ENCODE measurements at regions not wholly inside any gene's neighbourhood (a gene's known extent, or its start where the extent isn't known, plus 50 kb on each side); places are given as distances from the start of the nearest gene placed in this dataset.

DNA sequence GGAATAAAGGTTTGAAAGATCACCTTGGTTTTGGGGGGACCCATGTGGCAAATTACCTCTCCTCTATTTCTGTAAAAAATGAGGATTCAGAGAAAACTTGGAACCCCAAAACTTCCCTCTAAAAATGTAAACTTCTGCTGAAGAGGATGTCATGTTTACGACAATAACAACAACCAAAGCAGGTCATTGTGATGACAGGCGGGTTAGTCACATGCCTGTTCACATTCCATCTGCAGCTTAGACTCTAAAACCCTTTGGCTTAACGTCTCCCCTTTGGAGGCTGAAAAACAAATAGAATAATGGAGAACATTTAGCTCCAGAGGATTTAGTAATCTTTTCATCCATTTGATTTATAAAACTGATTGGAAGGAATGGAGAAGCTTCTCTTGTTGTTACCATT lies 75.0 kb upstream of the FAM9C start:
- Histone ChIP-seq H3K79me1 (ENCODE audit: low read depth in 1 of 2, low read length in 2 of 2) (no peaks in the 10 kb centered on the region), H2BK5ac (ENCODE audit: low read depth, low read length, poor library complexity, severe bottlenecking) (peak overlapping the region; percentile 63), H3K4me1 (ENCODE audit: control insufficient read depth, insufficient read depth, low read length) (peaks cover 7% of the 10 kb centered on the region), H3K9me3 (ENCODE audit: control insufficient read depth, insufficient read depth, low read length) (no peaks in the 10 kb centered on the region), H2BK20ac (ENCODE audit: low read depth, low read length) (peak overlapping the region; percentile 88), H3K4me3 (ENCODE audit: insufficient read depth, low read depth, low read length) (no peak overlapping the region), H3K23ac (ENCODE audit: low read depth, low read length) (0 out of 2 replicates have a peak overlapping the region, but pooled peaks have one; percentile 23), H2AK5ac (ENCODE audit: low read depth, low read length) (no peak overlapping the region), H4K5ac (ENCODE audit: low read depth, low read length) (0 out of 2 replicates have a peak overlapping the region, but pooled peaks have one; percentile 11), H3K27ac (ENCODE audit: insufficient read depth, low read length) (peak overlapping the region; percentile 82; the same call in 1 of the 2 replicates), H3K14ac (replicated peaks; ENCODE audit: low read depth, low read length) (peak overlapping the region; percentile 10; the same call in 1 of the 2 replicates), H4K8ac (ENCODE audit: low read depth in 2 of 2, low read length in 2 of 2) (peak overlapping the region; percentile 71 to 74; a peak in 3 of 4 replicates), H2AFZ (replicated peaks; ENCODE audit: low read length, poor library complexity) (no peak overlapping the region), H4K20me1 (ENCODE audit: insufficient read depth, low read length) (no peaks in the 10 kb centered on the region), H4K91ac (ENCODE audit: insufficient read depth, low read depth, low read length) (peak overlapping the region; percentile 79; the same call in 1 of the 2 replicates), H2AK9ac (replicated peaks; ENCODE audit: low read depth, low read length, poor library complexity) (no peak overlapping the region), H3K36me3 (ENCODE audit: control insufficient read depth, insufficient read depth, low read length) (no peaks in the 10 kb centered on the region), H2BK120ac (ENCODE audit: low read depth, low read length) (peak overlapping the region; percentile 93), H3K9ac (ENCODE audit: low read depth, low read length) (peak overlapping the region; percentile 42; the same call in 1 of the 2 replicates), H3K56ac (ENCODE audit: extremely low read depth, insufficient read depth, low read length) (peak overlapping the region; percentile 76), H3K4ac (ENCODE audit: low read depth, low read length) (peak overlapping the region; percentile 95; the same call in 1 of the 2 replicates), H3K18ac (ENCODE audit: low read depth, low read length) (peak overlapping the region; percentile 49; the same call in 1 of the 2 replicates), H3K27me3 (ENCODE audit: control insufficient read depth, insufficient read depth, low read length) (no peaks in the 10 kb centered on the region), H3K4me2 (ENCODE audit: low read depth, low read length) (peak overlapping the region; percentile 13; the same call in 1 of the 2 replicates), H3K9me1 (ENCODE audit: insufficient read depth, low read length) (no peaks in the 10 kb centered on the region), H2BK15ac (ENCODE audit: low read depth, low read length) (peak overlapping the region; percentile 34; the same call in 2 of the 3 replicates)
- ATAC-seq (ENCODE audit: low read depth): peak; percentile 38; the same call in 1 of the 2 replicates
- in situ Hi-C loops (cut with MboI; ENCODE audit: low sequenced_read_pairs) (loop anchor here (25.0 kb wide), 1 partner anchor 368 kb away; no protein-coding TSS in a partner anchor), intact Hi-C loops (cut with micrococcal nuclease) (no loop called here), dilution Hi-C loops (cut with HindIII; ENCODE audit: low sequenced_read_pairs, unreplicated experiment) (no loop called here)
- 67% methylated on average over 1 of the region's 3 CpGs; no CpG with 5 or more reads in 1 of the 2 experiments for WGBS, 2 experiments (ENCODE audit: extremely low coverage in 2 of 2, insufficient read length in 1 of 2)
- peak; percentile 56 for DNase-seq
- no peak for TF ChIP-seq FOS (IDR thresholded peaks at IDR 0.05; ENCODE audit: low read depth, low read length)
- no peak for TF ChIP-seq CHD1 (IDR thresholded peaks at IDR 0.05; ENCODE audit: low read depth, low read length)
- no peak for TF ChIP-seq MXI1 (IDR thresholded peaks at IDR 0.05; ENCODE audit: borderline replicate concordance, low read depth, low read length)
- no peak for TF ChIP-seq MAZ (IDR thresholded peaks at IDR 0.05; ENCODE audit: borderline replicate concordance, low read depth, low read length)
- TF ChIP-seq, protein P1, sequence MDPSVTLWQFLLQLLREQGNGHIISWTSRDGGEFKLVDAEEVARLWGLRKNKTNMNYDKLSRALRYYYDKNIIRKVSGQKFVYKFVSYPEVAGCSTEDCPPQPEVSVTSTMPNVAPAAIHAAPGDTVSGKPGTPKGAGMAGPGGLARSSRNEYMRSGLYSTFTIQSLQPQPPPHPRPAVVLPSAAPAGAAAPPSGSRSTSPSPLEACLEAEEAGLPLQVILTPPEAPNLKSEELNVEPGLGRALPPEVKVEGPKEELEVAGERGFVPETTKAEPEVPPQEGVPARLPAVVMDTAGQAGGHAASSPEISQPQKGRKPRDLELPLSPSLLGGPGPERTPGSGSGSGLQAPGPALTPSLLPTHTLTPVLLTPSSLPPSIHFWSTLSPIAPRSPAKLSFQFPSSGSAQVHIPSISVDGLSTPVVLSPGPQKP (IDR thresholded peaks at IDR 0.05; ENCODE audit: borderline replicate concordance, low read depth, low read length): no peak
- TF ChIP-seq USF2 (IDR thresholded peaks at IDR 0.05; ENCODE audit: low read depth, low read length): no peak; the same call in 1 of the 2 replicates
- TF ChIP-seq RFX5 (IDR thresholded peaks at IDR 0.05; ENCODE audit: low read depth, low read length): no peak
- no peak for TF ChIP-seq POLR2A (IDR thresholded peaks at IDR 0.05; ENCODE audit: low read depth, low read length)
- TF ChIP-seq NFE2L2 (IDR thresholded peaks at IDR 0.05; ENCODE audit: low read depth, low read length): no peak
- TF ChIP-seq RAD21 (IDR thresholded peaks at IDR 0.05; ENCODE audit: low read length): no peak
- TF ChIP-seq CTCF (conservative IDR thresholded peaks at IDR 0.05; ENCODE audit: low read depth, low read length): no peak
- TF ChIP-seq RCOR1 (IDR thresholded peaks at IDR 0.05; ENCODE audit: insufficient replicate concordance, low read length): no peak
- CTCF ChIA-PET: no interaction called here
- POLR2A ChIA-PET (ENCODE audit: unreplicated experiment): interaction anchor here (0.5 to 0.9 kb wide), 2 partner anchors 139 to 141 kb away, joined by 3 to 5 read pairs; no protein-coding TSS in a partner anchor
- no TSS peak for BruUV-seq (replicated peaks)
